ENCODE measurements at regions not wholly inside any gene's neighbourhood (a gene's known extent, or its start where the extent isn't known, plus 50 kb on each side); places are given as distances from the start of the nearest gene placed in this dataset.

DNA sequence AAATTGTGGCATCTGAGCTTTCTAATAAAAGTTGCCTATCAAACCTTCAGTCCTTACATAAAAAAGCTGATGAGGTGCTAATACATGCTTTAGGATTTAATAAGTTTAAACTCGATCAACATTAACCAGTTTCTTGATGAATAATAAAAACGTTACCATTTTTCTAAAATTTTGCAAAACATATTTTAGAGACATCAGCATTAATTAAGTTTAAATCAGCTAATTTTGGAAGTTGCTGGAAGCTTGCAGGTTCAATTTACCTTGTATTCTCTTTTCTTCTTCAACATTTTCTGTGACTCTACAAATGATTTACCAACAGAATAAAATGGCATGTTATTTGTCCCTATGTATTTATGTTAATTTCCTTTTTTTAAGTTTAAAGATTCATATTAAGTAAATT is 365.3 kb upstream of the OPRM1 start:
- H3K9me3 Mint-ChIP-seq = no peaks in the 10 kb centered on the region

More for the DNA sequence above, 365.3 kb upstream of the OPRM1 start:
- TF ChIP-seq, protein P1, sequence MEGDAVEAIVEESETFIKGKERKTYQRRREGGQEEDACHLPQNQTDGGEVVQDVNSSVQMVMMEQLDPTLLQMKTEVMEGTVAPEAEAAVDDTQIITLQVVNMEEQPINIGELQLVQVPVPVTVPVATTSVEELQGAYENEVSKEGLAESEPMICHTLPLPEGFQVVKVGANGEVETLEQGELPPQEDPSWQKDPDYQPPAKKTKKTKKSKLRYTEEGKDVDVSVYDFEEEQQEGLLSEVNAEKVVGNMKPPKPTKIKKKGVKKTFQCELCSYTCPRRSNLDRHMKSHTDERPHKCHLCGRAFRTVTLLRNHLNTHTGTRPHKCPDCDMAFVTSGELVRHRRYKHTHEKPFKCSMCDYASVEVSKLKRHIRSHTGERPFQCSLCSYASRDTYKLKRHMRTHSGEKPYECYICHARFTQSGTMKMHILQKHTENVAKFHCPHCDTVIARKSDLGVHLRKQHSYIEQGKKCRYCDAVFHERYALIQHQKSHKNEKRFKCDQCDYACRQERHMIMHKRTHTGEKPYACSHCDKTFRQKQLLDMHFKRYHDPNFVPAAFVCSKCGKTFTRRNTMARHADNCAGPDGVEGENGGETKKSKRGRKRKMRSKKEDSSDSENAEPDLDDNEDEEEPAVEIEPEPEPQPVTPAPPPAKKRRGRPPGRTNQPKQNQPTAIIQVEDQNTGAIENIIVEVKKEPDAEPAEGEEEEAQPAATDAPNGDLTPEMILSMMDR (conservative IDR thresholded peaks at IDR 0.05) = no peak
- Histone ChIP-seq H4K5ac (ENCODE audit: insufficient read length, low read depth, low read length) (no peak overlapping the region), H3K23me2 (ENCODE audit: insufficient read length, low read depth, low read length, poor library complexity, severe bottlenecking) (no peaks in the 10 kb centered on the region), H3K4me2 (ENCODE audit: insufficient read depth, insufficient read length, low read length) (no peak overlapping the region), H3K79me1 (ENCODE audit: insufficient read depth, low read depth, low read length, poor library complexity, severe bottlenecking) (no peaks in the 10 kb centered on the region), H4K8ac (replicated peaks; ENCODE audit: insufficient read length, low read depth, low read length) (no peak overlapping the region), H4K91ac (ENCODE audit: insufficient read length, low read depth, low read length) (no peak overlapping the region), H3K79me2 (ENCODE audit: insufficient read depth, low read length) (no peaks in the 10 kb centered on the region), H3T11ph (ENCODE audit: low read length) (no peak overlapping the region), H3K4ac (ENCODE audit: low read depth, low read length) (no peak overlapping the region), H2AK5ac (ENCODE audit: insufficient read length, low read length) (no peak overlapping the region), H2BK5ac (ENCODE audit: insufficient read length, low read length) (no peak overlapping the region), H3K18ac (ENCODE audit: insufficient read length, low read depth, low read length) (no peak overlapping the region), H2BK120ac (ENCODE audit: low read depth, low read length, poor library complexity, severe bottlenecking) (no peak overlapping the region), H3K23ac (ENCODE audit: insufficient read length, low read depth, low read length) (no peak overlapping the region), H3K14ac (ENCODE audit: insufficient read depth, low read length) (no peak overlapping the region), H2BK12ac (ENCODE audit: insufficient read length, low read depth, low read length) (no peak overlapping the region), H2AFZ (ENCODE audit: low read length) (no peak overlapping the region), H3K9me3 (ENCODE audit: control insufficient read depth, low read depth, low read length) (no peaks in the 10 kb centered on the region), H3K9ac (ENCODE audit: extremely low read depth, insufficient read length, low read length) (no peak overlapping the region), H3K56ac (ENCODE audit: insufficient read length, low read depth, low read length) (no peak overlapping the region), H3K27me3 (ENCODE audit: insufficient read depth, low read length) (no peaks in the 10 kb centered on the region), H2BK20ac (ENCODE audit: low read depth, low read length, poor library complexity, severe bottlenecking) (no peak overlapping the region), H4K20me1 (ENCODE audit: control insufficient read depth, insufficient read depth, insufficient read length) (no peaks in the 10 kb centered on the region), H3K27ac (ENCODE audit: insufficient read length, low read depth, low read length) (no peak overlapping the region), H2BK15ac (ENCODE audit: low read depth, low read length) (no peak overlapping the region), H3K4me1 (ENCODE audit: insufficient read depth, low read length) (no peaks in the 10 kb centered on the region)
- H3K4me3 Mint-ChIP-seq = no peak overlapping the region
- no peaks in the 10 kb centered on the region for H3K36me3 Mint-ChIP-seq (ENCODE audit: insufficient read depth in 1 of 3, low read depth in 3 of 3)
- WGBS (ENCODE audit: extremely low coverage, insufficient read length, low lambda C conversion rate) = no CpG with 5 or more reads among the region's 2 CpGs
- no peaks in the 10 kb centered on the region for H3K4me1 Mint-ChIP-seq
- H3K27ac Mint-ChIP-seq = no peak overlapping the region
- H3K27me3 Mint-ChIP-seq (ENCODE audit: low read depth) = no peaks in the 10 kb centered on the region
- DNase-seq = no peak
